ENCODE measurements at regions not wholly inside any gene's neighbourhood (a gene's known extent, or its start where the extent isn't known, plus 50 kb on each side); places are given as distances from the start of the nearest gene placed in this dataset.
"Not testable (repeated sequence)": the region's sequence is repeated elsewhere in the genome, so short reads cannot be mapped to it uniquely, and the experiment has no call there.

GRCh38 chr5:37929791-37930190, 90.0 kb upstream of the GDNF start:
- no peaks in the 10 kb centered on the region for H3K4me1 ChIP-seq (ENCODE audit: low read length)
- H3K4me3 ChIP-seq (ENCODE audit: low read length) = no peak overlapping the region
- TF ChIP-seq EZH2phosphoT487 (IDR thresholded peaks at IDR 0.05; ENCODE audit: low read depth) (no peak), CTCF (IDR thresholded peaks at IDR 0.05; ENCODE audit: low read depth, low read length) (no peak)
- H2AFZ ChIP-seq (ENCODE audit: low read depth, low read length) = no peak overlapping the region
- H3K9me3 ChIP-seq (ENCODE audit: insufficient read depth, low read length) = no peaks in the 10 kb centered on the region
- H3K27ac ChIP-seq (ENCODE audit: low read length) = no peak overlapping the region
- H3K9ac ChIP-seq (ENCODE audit: low read length) = no peak overlapping the region
- H4K20me1 ChIP-seq (ENCODE audit: insufficient read depth, low read length) = no peaks in the 10 kb centered on the region
- no peaks in the 10 kb centered on the region for H3K36me3 ChIP-seq (replicated peaks; ENCODE audit: low read depth, low read length)
- 0 out of 2 replicates have a peak, but pooled peaks cover 8% of the 10 kb centered on the region for H3K27me3 ChIP-seq (ENCODE audit: low read depth, low read length)
- no peaks in the 10 kb centered on the region for H3K79me2 ChIP-seq (ENCODE audit: low read length)
- H3K4me2 ChIP-seq (ENCODE audit: low read length) = no peak overlapping the region

DNA sequence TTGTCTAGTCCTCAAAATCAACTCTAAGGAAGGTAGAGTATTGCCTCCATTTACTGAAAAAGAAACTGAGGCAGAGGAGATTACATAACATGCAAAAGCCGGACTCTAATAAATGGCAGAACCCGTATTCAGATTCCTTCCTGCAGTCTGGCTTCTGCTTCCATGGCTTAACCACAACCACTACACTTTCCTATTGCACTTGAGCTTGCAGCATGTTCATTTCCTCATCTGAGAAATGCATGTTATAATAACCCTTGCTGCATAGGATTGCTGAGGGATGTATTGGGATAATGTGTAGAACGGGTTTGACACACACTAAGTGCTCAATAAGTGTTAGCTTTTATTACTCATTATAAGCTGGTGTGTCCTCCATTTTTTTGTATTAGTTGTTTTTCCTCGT, 87.9 kb upstream of the GDNF start:
- not testable (repeated sequence) for H3K4me1 ChIP-seq (ENCODE audit: low read length); H2AFZ ChIP-seq (ENCODE audit: low read depth, low read length); H3K36me3 ChIP-seq (replicated peaks; ENCODE audit: low read depth, low read length); H3K9ac ChIP-seq (ENCODE audit: low read length); H3K79me2 ChIP-seq (ENCODE audit: low read length); H4K20me1 ChIP-seq (ENCODE audit: insufficient read depth, low read length); H3K9me3 ChIP-seq (ENCODE audit: insufficient read depth, low read length); H3K4me2 ChIP-seq (ENCODE audit: low read length); H3K27me3 ChIP-seq (ENCODE audit: low read depth, low read length); H3K4me3 ChIP-seq (ENCODE audit: low read length); H3K27ac ChIP-seq (ENCODE audit: low read length)

DNA sequence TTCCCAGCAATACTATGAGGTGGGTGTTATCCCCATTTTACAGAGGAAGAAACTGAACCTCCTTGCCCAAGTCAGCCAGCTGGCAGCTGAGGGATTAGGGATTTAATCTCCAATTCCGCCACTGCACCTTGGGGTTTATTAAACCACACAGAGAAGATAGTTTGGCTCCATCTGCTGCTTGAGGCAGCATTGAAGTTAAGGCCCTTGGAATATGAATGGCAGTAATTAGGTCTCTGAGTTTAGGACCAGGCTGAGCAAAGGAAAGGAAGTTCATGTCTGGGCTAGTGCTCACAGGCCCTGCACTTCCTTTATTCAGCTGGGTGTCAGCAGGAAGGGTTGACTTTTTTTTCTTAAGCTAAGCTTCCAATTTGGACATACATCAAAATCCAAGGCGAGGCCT, 86.9 kb upstream of the GDNF start:
- no peak overlapping the region for H2AFZ ChIP-seq (ENCODE audit: low read depth, low read length)
- TF ChIP-seq CTCF (IDR thresholded peaks at IDR 0.05; ENCODE audit: low read depth, low read length) (no peak), EZH2phosphoT487 (IDR thresholded peaks at IDR 0.05; ENCODE audit: low read depth) (no peak)
- no peak overlapping the region for H3K27ac ChIP-seq (ENCODE audit: low read length)
- no peak overlapping the region for H3K4me2 ChIP-seq (ENCODE audit: low read length)
- H3K9me3 ChIP-seq (ENCODE audit: insufficient read depth, low read length) = no peaks in the 10 kb centered on the region
- H3K36me3 ChIP-seq (replicated peaks; ENCODE audit: low read depth, low read length) = no peaks in the 10 kb centered on the region
- no peaks in the 10 kb centered on the region for H3K27me3 ChIP-seq (ENCODE audit: low read depth, low read length)
- H3K4me1 ChIP-seq (ENCODE audit: low read length) = no peaks in the 10 kb centered on the region
- H3K4me3 ChIP-seq (ENCODE audit: low read length) = no peak overlapping the region
- no peaks in the 10 kb centered on the region for H4K20me1 ChIP-seq (ENCODE audit: insufficient read depth, low read length)
- H3K79me2 ChIP-seq (ENCODE audit: low read length) = no peaks in the 10 kb centered on the region
- H3K9ac ChIP-seq (ENCODE audit: low read length) = no peak overlapping the region

- Histone ChIP-seq H3K9ac (ENCODE audit: low read length) (no peak overlapping the region), H4K20me1 (ENCODE audit: insufficient read depth, low read length) (no peaks in the 10 kb centered on the region), H3K9me3 (ENCODE audit: insufficient read depth, low read length) (no peaks in the 10 kb centered on the region), H3K79me2 (ENCODE audit: low read length) (no peaks in the 10 kb centered on the region), H3K27me3 (ENCODE audit: low read depth, low read length) (peaks cover under 1% of the 10 kb centered on the region; the same call in 1 of the 2 replicates), H3K4me2 (ENCODE audit: low read length) (no peak overlapping the region), H3K4me3 (ENCODE audit: low read length) (no peak overlapping the region), H3K4me1 (ENCODE audit: low read length) (no peaks in the 10 kb centered on the region), H2AFZ (ENCODE audit: low read depth, low read length) (no peak overlapping the region), H3K27ac (ENCODE audit: low read length) (no peak overlapping the region), H3K36me3 (replicated peaks; ENCODE audit: low read depth, low read length) (no peaks in the 10 kb centered on the region)
- TF ChIP-seq EZH2phosphoT487 (IDR thresholded peaks at IDR 0.05; ENCODE audit: low read depth) = no peak
- TF ChIP-seq CTCF (IDR thresholded peaks at IDR 0.05; ENCODE audit: low read depth, low read length) = no peak
Observed at GRCh38 chr5:37921452-37921851, 81.6 kb upstream of the GDNF start.

DNA sequence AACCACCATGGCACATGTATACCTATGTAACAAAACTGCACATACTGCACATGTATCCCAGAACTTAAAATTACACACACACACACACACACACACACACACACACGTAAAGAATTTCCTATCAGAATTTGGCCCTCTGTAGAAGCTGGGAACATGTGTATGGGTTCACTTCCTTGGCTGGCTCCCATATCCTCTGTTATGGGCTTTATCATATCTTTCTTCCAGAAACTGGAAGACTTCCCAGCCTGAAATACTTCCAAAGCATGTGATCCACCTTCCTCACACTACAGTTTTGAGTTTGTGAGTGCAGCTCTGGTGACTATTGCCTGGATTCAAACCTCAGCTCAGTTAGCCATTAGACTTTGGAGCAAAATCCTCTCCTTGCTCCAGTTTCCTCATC, 78.6 kb upstream of the GDNF start:
- Histone ChIP-seq H2AFZ (ENCODE audit: low read depth, low read length) (no peak overlapping the region), H3K79me2 (ENCODE audit: low read length) (no peaks in the 10 kb centered on the region), H3K9me3 (ENCODE audit: insufficient read depth, low read length) (no peaks in the 10 kb centered on the region), H3K4me1 (ENCODE audit: low read length) (peaks cover 9% of the 10 kb centered on the region), H3K36me3 (replicated peaks; ENCODE audit: low read depth, low read length) (no peaks in the 10 kb centered on the region), H3K27ac (ENCODE audit: low read length) (no peak overlapping the region), H3K4me2 (ENCODE audit: low read length) (no peak overlapping the region), H3K9ac (ENCODE audit: low read length) (no peak overlapping the region), H3K4me3 (ENCODE audit: low read length) (no peak overlapping the region), H4K20me1 (ENCODE audit: insufficient read depth, low read length) (no peaks in the 10 kb centered on the region), H3K27me3 (ENCODE audit: low read depth, low read length) (peaks cover 10% of the 10 kb centered on the region; the same call in 1 of the 2 replicates)
- TF ChIP-seq EZH2phosphoT487 (IDR thresholded peaks at IDR 0.05; ENCODE audit: low read depth) (no peak), CTCF (IDR thresholded peaks at IDR 0.05; ENCODE audit: low read depth, low read length) (no peak)

All from OCI-LY3 (cell line).